ENCODE measurements at regions not wholly inside any gene's neighbourhood (a gene's known extent, or its start where the extent isn't known, plus 50 kb on each side); places are given as distances from the start of the nearest gene placed in this dataset.

DNA sequence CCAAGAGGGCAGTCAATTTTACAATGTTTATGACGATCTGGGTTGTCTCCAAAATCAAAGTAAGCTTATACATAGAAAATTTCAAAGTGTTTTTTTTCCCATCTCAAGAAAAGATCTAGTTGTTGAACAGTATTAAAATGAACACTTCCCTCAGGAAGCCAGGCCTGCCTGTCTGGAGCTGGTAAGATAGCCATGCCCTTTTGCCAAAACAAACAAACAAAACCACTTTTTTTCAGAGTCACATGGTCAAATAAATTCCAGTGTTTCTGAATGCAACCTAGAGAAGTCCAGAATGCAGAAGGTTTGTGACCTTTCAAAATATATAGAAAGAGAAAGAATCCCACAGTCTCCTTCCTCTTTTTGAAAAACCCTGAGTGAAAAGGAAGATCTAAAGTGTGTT is 178.6 kb upstream of the TSPY4 start:
- no peak for TF ChIP-seq POLR2A (IDR thresholded peaks at IDR 0.05)
- TF ChIP-seq, protein P1, sequence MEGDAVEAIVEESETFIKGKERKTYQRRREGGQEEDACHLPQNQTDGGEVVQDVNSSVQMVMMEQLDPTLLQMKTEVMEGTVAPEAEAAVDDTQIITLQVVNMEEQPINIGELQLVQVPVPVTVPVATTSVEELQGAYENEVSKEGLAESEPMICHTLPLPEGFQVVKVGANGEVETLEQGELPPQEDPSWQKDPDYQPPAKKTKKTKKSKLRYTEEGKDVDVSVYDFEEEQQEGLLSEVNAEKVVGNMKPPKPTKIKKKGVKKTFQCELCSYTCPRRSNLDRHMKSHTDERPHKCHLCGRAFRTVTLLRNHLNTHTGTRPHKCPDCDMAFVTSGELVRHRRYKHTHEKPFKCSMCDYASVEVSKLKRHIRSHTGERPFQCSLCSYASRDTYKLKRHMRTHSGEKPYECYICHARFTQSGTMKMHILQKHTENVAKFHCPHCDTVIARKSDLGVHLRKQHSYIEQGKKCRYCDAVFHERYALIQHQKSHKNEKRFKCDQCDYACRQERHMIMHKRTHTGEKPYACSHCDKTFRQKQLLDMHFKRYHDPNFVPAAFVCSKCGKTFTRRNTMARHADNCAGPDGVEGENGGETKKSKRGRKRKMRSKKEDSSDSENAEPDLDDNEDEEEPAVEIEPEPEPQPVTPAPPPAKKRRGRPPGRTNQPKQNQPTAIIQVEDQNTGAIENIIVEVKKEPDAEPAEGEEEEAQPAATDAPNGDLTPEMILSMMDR (IDR thresholded peaks at IDR 0.05): no peak

All from stomach (tissue), 4 donors.